Brain microvascular endothelial cell (primary cell): ENCODE measurements at regions not wholly inside any gene's neighbourhood (a gene's known extent, or its start where the extent isn't known, plus 50 kb on each side); places are given as distances from the start of the nearest gene placed in this dataset.
"Not testable (repeated sequence)": the region's sequence is repeated elsewhere in the genome, so short reads cannot be mapped to it uniquely, and the experiment has no call there.

ENCODE experiments used
- DNase-seq: peaks from one replicate; pipeline ENCODE4 v3.0.0-alpha.2; 2020
- H3K27ac ChIP-seq: fragments of 250-450 bp; sonication (Bioruptor Pico); 2 replicates; pipeline ENCODE4 v1.5.1; 2020; ENCODE audit warnings: mild to moderate bottlenecking, moderate library complexity
- H3K27me3 ChIP-seq: fragments of 250-450 bp; sonication (Bioruptor Pico); replicated peaks from 2 replicates; pipeline ENCODE4 v1.5.1; 2020; ENCODE audit warnings: mild to moderate bottlenecking
- H3K36me3 ChIP-seq: fragments of 250-450 bp; sonication (Bioruptor Pico); replicated peaks from 2 replicates; pipeline ENCODE4 v1.5.1; 2020; ENCODE audit warnings: mild to moderate bottlenecking
- H3K4me3 ChIP-seq: 2 replicates; pipeline ENCODE4 v1.5.1; 2011; ENCODE audit warnings: low read depth, mild to moderate bottlenecking, control low read depth, low read length, moderate library complexity
- CTCF ChIP-seq: IDR thresholded peaks from 2 replicates; pipeline ENCODE4 v1.5.1; 2011; ENCODE audit warnings: low read depth, mild to moderate bottlenecking, moderate library complexity, low read length, control low read depth, inconsistent platforms; ENCODE audit errors: missing control alignments
- in situ Hi-C: cut with HindIII; loops from 2 replicates; pipeline ENCODE4 v1.10.0; 2017; ENCODE audit warnings: low sequenced_read_pairs, low pct_ligation_motif_present

- TF ChIP-seq CTCF: no peak
- H3K27me3 ChIP-seq: no peaks in the 10 kb centered on the region
- H3K36me3 ChIP-seq: no peaks in the 10 kb centered on the region
- H3K27ac ChIP-seq: no peak overlapping the region
- H3K4me3 ChIP-seq: no peak overlapping the region
- DNase-seq: no peak
- in situ Hi-C loops: no loop called here
Measured at GRCh38 chr13:63731896-63732295, 2316.2 kb upstream of the PCDH20 start.

GRCh38 chr13:63712159-63712558, 2296.5 kb upstream of the PCDH20 start:
- DNase-seq, H3K36me3 ChIP-seq, H3K27ac ChIP-seq, H3K27me3 ChIP-seq, in situ Hi-C loops, H3K4me3 ChIP-seq: not testable (repeated sequence)

GRCh38 chr13:63706751-63707150, 2291.1 kb upstream of the PCDH20 start:
- Histone ChIP-seq H3K27me3 (no peaks in the 10 kb centered on the region), H3K27ac (no peak overlapping the region), H3K36me3 (no peaks in the 10 kb centered on the region), H3K4me3 (no peak overlapping the region)
- in situ Hi-C loops: no loop called here
- DNase-seq: no peak
- no peak for TF ChIP-seq CTCF

DNA sequence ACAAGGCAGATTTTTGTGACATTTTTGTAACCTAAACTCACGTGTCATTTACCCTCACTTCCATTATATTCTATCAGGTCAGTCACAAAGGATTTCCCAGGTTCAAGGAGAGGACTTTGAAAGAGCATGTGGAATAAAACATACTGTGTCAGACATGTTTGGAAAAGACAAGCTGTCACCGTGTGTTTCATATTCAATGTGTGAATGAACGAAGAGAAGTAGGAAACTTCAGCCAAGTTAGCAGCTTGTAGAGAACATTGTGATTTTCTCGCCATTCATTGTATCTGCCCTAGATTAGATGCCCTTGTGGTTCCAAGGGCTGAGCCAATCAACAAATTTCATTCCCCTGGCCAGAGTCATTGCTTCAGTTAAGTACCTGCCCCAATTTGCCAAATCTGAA, 2288.9 kb upstream of the PCDH20 start:
- no peaks in the 10 kb centered on the region for H3K27me3 ChIP-seq
- H3K36me3 ChIP-seq: no peaks in the 10 kb centered on the region
- H3K4me3 ChIP-seq: no peak overlapping the region

DNA sequence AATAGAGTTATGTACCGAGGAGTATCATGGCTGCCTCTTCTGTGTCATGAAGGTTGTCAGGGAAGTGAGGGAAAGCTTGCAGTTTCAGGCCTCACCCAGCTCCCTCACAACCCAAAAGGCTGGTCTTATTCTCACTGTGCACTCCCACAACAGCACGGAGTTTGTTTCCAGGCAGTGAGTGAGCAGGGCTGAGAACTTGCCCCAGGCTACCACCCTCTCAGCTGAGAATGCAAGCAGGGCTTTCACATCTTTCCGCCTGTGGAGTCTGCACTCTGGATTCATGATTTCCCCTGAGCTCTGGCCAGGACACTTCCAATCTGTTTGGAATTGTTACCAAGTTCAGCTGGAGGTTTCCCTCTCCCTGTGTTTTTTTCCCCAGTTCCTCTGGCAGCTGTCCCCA, 2284.7 kb upstream of the PCDH20 start:
- TF ChIP-seq CTCF: no peak
- Histone ChIP-seq H3K27ac (no peak overlapping the region), H3K4me3 (no peak overlapping the region), H3K27me3 (no peaks in the 10 kb centered on the region), H3K36me3 (no peaks in the 10 kb centered on the region)
- in situ Hi-C loops: no loop called here
- no peak for DNase-seq

More for the DNA sequence above, 2288.9 kb upstream of the PCDH20 start:
- no peak for TF ChIP-seq CTCF
- no peak for DNase-seq
- in situ Hi-C loops: no loop called here
- no peak overlapping the region for H3K27ac ChIP-seq

DNA sequence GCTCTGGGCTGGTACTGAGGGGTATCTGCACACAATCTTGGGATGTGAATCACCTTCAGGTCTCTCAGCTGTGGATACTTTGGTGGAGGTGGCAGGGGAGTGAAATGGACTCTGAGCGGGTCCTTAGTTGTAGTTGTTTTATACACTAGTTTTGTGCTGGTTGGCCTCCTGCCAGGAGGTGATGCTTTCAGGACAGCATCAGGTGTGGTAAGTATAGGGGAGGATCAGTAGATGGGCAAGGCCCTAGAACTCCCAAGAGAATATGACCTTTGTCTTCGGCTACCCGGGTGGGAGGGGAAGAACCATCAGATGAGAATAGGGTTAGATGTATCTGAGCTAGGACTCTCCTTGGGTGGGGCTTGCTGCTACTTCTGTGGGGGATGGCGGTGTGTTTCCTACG, 2284.3 kb upstream of the PCDH20 start:
- no peak for DNase-seq
- no peaks in the 10 kb centered on the region for H3K36me3 ChIP-seq
- no peak overlapping the region for H3K27ac ChIP-seq
- in situ Hi-C loops: no loop called here
- H3K27me3 ChIP-seq: no peaks in the 10 kb centered on the region
- H3K4me3 ChIP-seq: no peak overlapping the region
- TF ChIP-seq CTCF: no peak
